ENCODE measurements at regions not wholly inside any gene's neighbourhood (a gene's known extent, or its start where the extent isn't known, plus 50 kb on each side); places are given as distances from the start of the nearest gene placed in this dataset.

DNA sequence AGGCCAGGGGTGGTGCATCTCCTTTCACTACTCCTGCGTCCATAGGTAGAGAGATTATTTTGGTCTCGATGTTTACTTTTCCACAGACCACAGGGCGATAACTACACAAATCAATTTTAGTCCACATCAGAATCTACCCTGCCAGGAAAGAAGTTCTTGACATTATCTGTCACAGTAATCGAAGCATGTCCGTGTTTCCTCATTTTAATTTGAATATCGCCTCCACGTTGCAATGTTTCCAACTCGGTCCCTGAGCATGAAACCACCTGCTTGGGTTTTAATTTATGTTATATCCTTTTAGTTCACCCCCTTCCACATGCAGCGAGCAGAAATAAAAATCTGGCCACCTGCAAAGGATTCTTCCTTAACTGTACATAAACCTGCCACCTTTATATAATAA lies 100.1 kb upstream of the ATXN3L start (continued):
- TF ChIP-seq, protein P1, sequence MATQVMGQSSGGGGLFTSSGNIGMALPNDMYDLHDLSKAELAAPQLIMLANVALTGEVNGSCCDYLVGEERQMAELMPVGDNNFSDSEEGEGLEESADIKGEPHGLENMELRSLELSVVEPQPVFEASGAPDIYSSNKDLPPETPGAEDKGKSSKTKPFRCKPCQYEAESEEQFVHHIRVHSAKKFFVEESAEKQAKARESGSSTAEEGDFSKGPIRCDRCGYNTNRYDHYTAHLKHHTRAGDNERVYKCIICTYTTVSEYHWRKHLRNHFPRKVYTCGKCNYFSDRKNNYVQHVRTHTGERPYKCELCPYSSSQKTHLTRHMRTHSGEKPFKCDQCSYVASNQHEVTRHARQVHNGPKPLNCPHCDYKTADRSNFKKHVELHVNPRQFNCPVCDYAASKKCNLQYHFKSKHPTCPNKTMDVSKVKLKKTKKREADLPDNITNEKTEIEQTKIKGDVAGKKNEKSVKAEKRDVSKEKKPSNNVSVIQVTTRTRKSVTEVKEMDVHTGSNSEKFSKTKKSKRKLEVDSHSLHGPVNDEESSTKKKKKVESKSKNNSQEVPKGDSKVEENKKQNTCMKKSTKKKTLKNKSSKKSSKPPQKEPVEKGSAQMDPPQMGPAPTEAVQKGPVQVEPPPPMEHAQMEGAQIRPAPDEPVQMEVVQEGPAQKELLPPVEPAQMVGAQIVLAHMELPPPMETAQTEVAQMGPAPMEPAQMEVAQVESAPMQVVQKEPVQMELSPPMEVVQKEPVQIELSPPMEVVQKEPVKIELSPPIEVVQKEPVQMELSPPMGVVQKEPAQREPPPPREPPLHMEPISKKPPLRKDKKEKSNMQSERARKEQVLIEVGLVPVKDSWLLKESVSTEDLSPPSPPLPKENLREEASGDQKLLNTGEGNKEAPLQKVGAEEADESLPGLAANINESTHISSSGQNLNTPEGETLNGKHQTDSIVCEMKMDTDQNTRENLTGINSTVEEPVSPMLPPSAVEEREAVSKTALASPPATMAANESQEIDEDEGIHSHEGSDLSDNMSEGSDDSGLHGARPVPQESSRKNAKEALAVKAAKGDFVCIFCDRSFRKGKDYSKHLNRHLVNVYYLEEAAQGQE (IDR thresholded peaks at IDR 0.05; ENCODE audit: low read depth, low read length) = no peak
- TF ChIP-seq JUND (IDR thresholded peaks at IDR 0.05) = no peak

DNA sequence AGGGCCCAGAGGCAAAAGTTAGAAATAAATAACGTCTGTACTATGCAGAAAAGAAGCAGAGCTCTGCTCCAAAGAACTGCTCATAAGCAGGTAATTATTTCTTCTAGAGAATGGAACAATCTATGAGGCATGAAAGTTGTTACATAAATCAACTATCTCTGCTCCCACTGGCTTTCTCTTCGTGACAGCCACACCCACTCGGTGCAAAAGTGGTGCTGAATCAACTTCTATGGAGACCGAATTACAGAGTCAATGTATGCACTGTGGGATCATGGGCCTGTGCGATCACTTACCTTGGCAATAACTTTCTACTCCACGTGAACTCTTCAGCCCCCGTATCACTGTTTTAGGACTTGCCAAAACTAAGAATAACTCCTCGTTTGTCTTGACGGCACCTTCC lies 99.4 kb upstream of the ATXN3L start:
- peak overlapping the region; percentile 55; the same call in 1 of the 2 replicates for H3K9ac ChIP-seq
- TF ChIP-seq, protein P2, sequence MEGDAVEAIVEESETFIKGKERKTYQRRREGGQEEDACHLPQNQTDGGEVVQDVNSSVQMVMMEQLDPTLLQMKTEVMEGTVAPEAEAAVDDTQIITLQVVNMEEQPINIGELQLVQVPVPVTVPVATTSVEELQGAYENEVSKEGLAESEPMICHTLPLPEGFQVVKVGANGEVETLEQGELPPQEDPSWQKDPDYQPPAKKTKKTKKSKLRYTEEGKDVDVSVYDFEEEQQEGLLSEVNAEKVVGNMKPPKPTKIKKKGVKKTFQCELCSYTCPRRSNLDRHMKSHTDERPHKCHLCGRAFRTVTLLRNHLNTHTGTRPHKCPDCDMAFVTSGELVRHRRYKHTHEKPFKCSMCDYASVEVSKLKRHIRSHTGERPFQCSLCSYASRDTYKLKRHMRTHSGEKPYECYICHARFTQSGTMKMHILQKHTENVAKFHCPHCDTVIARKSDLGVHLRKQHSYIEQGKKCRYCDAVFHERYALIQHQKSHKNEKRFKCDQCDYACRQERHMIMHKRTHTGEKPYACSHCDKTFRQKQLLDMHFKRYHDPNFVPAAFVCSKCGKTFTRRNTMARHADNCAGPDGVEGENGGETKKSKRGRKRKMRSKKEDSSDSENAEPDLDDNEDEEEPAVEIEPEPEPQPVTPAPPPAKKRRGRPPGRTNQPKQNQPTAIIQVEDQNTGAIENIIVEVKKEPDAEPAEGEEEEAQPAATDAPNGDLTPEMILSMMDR (IDR thresholded peaks at IDR 0.05) = no peak
- TF ChIP-seq, protein P3, sequence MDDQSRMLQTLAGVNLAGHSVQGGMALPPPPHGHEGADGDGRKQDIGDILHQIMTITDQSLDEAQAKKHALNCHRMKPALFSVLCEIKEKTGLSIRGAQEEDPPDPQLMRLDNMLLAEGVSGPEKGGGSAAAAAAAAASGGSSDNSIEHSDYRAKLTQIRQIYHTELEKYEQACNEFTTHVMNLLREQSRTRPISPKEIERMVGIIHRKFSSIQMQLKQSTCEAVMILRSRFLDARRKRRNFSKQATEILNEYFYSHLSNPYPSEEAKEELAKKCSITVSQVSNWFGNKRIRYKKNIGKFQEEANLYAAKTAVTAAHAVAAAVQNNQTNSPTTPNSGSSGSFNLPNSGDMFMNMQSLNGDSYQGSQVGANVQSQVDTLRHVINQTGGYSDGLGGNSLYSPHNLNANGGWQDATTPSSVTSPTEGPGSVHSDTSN (IDR thresholded peaks at IDR 0.05) = 0 out of 2 replicates have a peak, but pooled peaks have one; percentile 5
- no peaks in the 10 kb centered on the region for H3K9me2 ChIP-seq
- H3K36me3 ChIP-seq (replicated peaks in 1 of 2; ENCODE audit: control insufficient read depth in 1 of 2, insufficient read depth in 2 of 2, low read length in 1 of 2) = no peaks in the 10 kb centered on the region
- no peaks in the 10 kb centered on the region for H3K9me3 ChIP-seq
- ChIA-PET CTCF (no interaction called here), POLR2A (no interaction called here)
- no peaks in the 10 kb centered on the region for H4K20me1 ChIP-seq (ENCODE audit: insufficient read depth)
- H3K4me2 ChIP-seq = peak overlapping the region; percentile 43
- H3K27me3 ChIP-seq (ENCODE audit: insufficient read depth) = no peaks in the 10 kb centered on the region
- H3K27ac ChIP-seq (ENCODE audit: low read depth in 2 of 2, low read length in 1 of 2) = peak overlapping the region; percentile 81 to 85; a peak in 3 of 4 replicates
- no peak for DNase-seq
- H3K4me3 ChIP-seq (ENCODE audit: low read depth in 2 of 2, low read length in 1 of 2) = no peak overlapping the region; a peak in 1 of 4 replicates
- H3K4me1 ChIP-seq (ENCODE audit: control insufficient read depth in 1 of 2, insufficient read depth in 2 of 2, low read depth in 1 of 2, low read length in 1 of 2) = peaks cover 3 to 20% of the 10 kb centered on the region in 2 experiments
- WGBS (ENCODE audit: low lambda C conversion rate) = 62% methylated on average over 9 of the region's 9 CpGs
- no peaks in the 10 kb centered on the region for H3K79me2 ChIP-seq (ENCODE audit: insufficient read depth)
- H2AFZ ChIP-seq (ENCODE audit: low read depth) = peak overlapping the region; percentile 77
- peaks cover 20% of the 10 kb centered on the region for H3F3A ChIP-seq (replicated peaks; ENCODE audit: insufficient read depth)

DNA sequence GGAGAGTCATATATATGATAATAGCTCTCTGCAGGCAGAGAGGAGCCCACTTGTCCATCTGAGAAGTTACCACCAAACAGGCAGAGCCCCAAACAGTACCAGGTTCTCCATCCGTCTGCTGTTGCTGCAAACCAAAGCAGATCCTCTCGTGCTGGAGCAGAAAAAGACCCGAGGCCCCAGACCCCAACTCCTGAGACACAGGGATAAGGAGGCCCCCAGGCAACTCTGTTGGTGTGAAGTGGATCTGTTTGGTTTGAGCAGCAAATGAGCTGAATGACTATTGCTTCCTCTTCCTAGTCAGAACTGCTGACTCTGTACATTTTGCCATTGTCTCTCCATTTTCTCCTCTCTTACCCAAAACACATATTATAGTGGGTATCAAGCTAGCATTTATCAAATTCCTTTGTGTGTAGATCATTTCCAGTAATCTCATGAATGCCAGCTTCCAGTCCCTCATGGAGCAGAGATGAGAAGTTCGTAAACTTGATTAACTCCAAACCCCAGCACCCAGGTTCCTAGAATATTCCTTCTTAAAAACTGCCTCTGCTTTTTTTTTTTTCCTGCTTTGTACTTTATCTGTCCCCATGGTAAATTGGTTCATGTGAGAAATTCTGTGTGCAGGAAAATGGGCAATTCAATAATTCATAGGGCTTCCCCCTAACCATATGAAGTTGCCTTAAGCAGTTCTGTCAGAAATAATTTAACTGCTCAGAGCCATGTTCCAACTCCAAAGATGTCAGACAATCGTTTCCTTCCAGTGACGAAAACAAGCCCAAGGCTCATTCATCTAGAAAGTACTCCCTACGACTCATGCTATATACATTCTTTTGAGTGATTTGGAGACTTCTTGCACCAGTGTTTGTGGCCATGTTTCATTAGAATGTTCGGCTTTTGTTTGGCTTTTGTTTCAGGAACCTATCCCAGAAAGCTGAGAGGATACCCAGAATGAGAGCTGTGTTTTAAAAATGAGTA lies 98.6 kb upstream of the ATXN3L start:
- peaks cover 6 to 20% of the 10 kb centered on the region in 2 experiments for H3K4me1 ChIP-seq (ENCODE audit: control insufficient read depth in 1 of 2, insufficient read depth in 2 of 2, low read depth in 1 of 2, low read length in 1 of 2)
- no peak for DNase-seq
- peak overlapping the region; percentile 77 for H2AFZ ChIP-seq (ENCODE audit: low read depth)
- H3K4me2 ChIP-seq = peak overlapping the region; percentile 43; the same call in 1 of the 2 replicates
- H3K9me3 ChIP-seq = no peaks in the 10 kb centered on the region
- H3F3A ChIP-seq (replicated peaks; ENCODE audit: insufficient read depth) = peaks cover 20% of the 10 kb centered on the region
- H3K27ac ChIP-seq (ENCODE audit: low read depth in 2 of 2, low read length in 1 of 2) = peak overlapping the region; percentile 81 to 85; a peak in 3 of 4 replicates
- CTCF ChIA-PET = interaction anchor here (1.4 kb wide), 1 partner anchor 472 kb away, joined by 4 read pairs; no protein-coding TSS in a partner anchor
- H3K9ac ChIP-seq = peak overlapping the region; percentile 55
- no peaks in the 10 kb centered on the region for H3K27me3 ChIP-seq (ENCODE audit: insufficient read depth)
- POLR2A ChIA-PET = no interaction called here
- no peak overlapping the region; a peak in 1 of 4 replicates for H3K4me3 ChIP-seq (ENCODE audit: low read depth in 2 of 2, low read length in 1 of 2)
- no peaks in the 10 kb centered on the region for H4K20me1 ChIP-seq (ENCODE audit: insufficient read depth)
- H3K79me2 ChIP-seq (ENCODE audit: insufficient read depth) = no peaks in the 10 kb centered on the region
- no peaks in the 10 kb centered on the region for H3K9me2 ChIP-seq
- no peaks in the 10 kb centered on the region for H3K36me3 ChIP-seq (replicated peaks in 1 of 2; ENCODE audit: control insufficient read depth in 1 of 2, insufficient read depth in 2 of 2, low read length in 1 of 2)
- 33% methylated on average over 8 of the region's 8 CpGs for WGBS (ENCODE audit: low lambda C conversion rate)
- TF ChIP-seq RXRA (IDR thresholded peaks at IDR 0.05; ENCODE audit: borderline replicate concordance, low read depth) = peak; percentile 41; the same call in 1 of the 2 replicates
- TF ChIP-seq, protein P4, sequence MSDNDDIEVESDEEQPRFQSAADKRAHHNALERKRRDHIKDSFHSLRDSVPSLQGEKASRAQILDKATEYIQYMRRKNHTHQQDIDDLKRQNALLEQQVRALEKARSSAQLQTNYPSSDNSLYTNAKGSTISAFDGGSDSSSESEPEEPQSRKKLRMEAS (IDR thresholded peaks at IDR 0.05; ENCODE audit: low read depth) = peak; percentile 76
- peak; percentile 33; the same call in 1 of the 2 replicates for TF ChIP-seq ELF1 (IDR thresholded peaks at IDR 0.05)
- peak; percentile 75 for TF ChIP-seq JUND (IDR thresholded peaks at IDR 0.05)
- no peak; the same call in 1 of the 2 replicates for TF ChIP-seq POLR2AphosphoS5 (IDR thresholded peaks at IDR 0.05; ENCODE audit: low read depth, low read length)
- no peak for TF ChIP-seq CHD2 (IDR thresholded peaks at IDR 0.05; ENCODE audit: low read length, partially characterized antibody)
- TF ChIP-seq, protein P2 (IDR thresholded peaks at IDR 0.05) = no peak
- TF ChIP-seq, protein P5, sequence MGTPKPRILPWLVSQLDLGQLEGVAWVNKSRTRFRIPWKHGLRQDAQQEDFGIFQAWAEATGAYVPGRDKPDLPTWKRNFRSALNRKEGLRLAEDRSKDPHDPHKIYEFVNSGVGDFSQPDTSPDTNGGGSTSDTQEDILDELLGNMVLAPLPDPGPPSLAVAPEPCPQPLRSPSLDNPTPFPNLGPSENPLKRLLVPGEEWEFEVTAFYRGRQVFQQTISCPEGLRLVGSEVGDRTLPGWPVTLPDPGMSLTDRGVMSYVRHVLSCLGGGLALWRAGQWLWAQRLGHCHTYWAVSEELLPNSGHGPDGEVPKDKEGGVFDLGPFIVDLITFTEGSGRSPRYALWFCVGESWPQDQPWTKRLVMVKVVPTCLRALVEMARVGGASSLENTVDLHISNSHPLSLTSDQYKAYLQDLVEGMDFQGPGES (IDR thresholded peaks at IDR 0.05; ENCODE audit: low read depth, low read length) = no peak
- TF ChIP-seq RAD21 (IDR thresholded peaks at IDR 0.05; ENCODE audit: low read length) = no peak
- no peak for TF ChIP-seq YY1 (IDR thresholded peaks at IDR 0.05; ENCODE audit: low read depth)
